ENCODE measurements at regions not wholly inside any gene's neighbourhood (a gene's known extent, or its start where the extent isn't known, plus 50 kb on each side); places are given as distances from the start of the nearest gene placed in this dataset.

DNA sequence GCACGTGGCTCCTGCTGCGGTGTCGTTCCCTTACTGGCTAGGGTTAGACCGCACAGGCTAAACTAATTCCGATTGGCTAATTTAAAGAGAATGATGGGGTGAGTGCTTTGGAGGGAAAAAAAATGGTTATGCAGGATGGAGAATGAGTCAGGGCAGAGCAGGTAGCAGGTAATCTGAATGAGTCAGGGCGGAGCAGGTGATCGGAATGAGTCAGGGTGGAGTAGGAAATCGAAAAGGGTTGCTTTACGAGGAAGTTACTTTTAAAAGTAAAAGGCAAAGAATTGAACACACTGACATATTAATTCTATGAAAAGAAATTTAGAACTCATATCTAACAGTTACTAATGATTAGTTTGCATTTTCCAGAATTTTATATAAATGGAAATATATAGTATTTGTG, 335.5 kb downstream of the FOXO1 start:
- TF ChIP-seq, protein P1, sequence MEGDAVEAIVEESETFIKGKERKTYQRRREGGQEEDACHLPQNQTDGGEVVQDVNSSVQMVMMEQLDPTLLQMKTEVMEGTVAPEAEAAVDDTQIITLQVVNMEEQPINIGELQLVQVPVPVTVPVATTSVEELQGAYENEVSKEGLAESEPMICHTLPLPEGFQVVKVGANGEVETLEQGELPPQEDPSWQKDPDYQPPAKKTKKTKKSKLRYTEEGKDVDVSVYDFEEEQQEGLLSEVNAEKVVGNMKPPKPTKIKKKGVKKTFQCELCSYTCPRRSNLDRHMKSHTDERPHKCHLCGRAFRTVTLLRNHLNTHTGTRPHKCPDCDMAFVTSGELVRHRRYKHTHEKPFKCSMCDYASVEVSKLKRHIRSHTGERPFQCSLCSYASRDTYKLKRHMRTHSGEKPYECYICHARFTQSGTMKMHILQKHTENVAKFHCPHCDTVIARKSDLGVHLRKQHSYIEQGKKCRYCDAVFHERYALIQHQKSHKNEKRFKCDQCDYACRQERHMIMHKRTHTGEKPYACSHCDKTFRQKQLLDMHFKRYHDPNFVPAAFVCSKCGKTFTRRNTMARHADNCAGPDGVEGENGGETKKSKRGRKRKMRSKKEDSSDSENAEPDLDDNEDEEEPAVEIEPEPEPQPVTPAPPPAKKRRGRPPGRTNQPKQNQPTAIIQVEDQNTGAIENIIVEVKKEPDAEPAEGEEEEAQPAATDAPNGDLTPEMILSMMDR (tag by site-specific recombination; IDR thresholded peaks at IDR 0.05), result no peak
- TF ChIP-seq SP2 (tag by site-specific recombination; IDR thresholded peaks at IDR 0.05) (no peak), ZNF248 (tag by site-specific recombination; IDR thresholded peaks at IDR 0.05) (no peak), ZNF596 (tag by site-specific recombination; IDR thresholded peaks at IDR 0.05) (no peak), ZEB2 (tag by site-specific recombination; IDR thresholded peaks at IDR 0.05) (no peak), GLI4 (tag by site-specific recombination; IDR thresholded peaks at IDR 0.05) (no peak), TRIM28 (IDR thresholded peaks at IDR 0.05; ENCODE audit: borderline replicate concordance, low read length) (no peak), ZNF561 (tag by site-specific recombination; IDR thresholded peaks at IDR 0.05; ENCODE audit: borderline replicate concordance) (no peak), ZNF423 (tag by site-specific recombination; IDR thresholded peaks at IDR 0.05) (no peak)
- TF ChIP-seq, protein P2, sequence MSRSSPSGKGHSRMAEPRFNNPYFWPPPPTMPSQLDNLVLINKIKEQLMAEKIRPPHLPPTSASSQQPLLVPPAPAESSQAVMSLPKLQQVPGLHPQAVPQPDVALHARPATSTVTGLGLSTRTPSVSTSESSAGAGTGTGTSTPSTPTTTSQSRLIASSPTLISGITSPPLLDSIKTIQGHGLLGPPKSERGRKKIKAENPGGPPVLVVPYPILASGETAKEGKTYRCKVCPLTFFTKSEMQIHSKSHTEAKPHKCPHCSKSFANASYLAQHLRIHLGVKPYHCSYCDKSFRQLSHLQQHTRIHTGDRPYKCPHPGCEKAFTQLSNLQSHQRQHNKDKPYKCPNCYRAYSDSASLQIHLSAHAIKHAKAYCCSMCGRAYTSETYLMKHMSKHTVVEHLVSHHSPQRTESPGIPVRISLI (tag by site-specific recombination; IDR thresholded peaks at IDR 0.05), result no peak
- TF ChIP-seq, protein P3, sequence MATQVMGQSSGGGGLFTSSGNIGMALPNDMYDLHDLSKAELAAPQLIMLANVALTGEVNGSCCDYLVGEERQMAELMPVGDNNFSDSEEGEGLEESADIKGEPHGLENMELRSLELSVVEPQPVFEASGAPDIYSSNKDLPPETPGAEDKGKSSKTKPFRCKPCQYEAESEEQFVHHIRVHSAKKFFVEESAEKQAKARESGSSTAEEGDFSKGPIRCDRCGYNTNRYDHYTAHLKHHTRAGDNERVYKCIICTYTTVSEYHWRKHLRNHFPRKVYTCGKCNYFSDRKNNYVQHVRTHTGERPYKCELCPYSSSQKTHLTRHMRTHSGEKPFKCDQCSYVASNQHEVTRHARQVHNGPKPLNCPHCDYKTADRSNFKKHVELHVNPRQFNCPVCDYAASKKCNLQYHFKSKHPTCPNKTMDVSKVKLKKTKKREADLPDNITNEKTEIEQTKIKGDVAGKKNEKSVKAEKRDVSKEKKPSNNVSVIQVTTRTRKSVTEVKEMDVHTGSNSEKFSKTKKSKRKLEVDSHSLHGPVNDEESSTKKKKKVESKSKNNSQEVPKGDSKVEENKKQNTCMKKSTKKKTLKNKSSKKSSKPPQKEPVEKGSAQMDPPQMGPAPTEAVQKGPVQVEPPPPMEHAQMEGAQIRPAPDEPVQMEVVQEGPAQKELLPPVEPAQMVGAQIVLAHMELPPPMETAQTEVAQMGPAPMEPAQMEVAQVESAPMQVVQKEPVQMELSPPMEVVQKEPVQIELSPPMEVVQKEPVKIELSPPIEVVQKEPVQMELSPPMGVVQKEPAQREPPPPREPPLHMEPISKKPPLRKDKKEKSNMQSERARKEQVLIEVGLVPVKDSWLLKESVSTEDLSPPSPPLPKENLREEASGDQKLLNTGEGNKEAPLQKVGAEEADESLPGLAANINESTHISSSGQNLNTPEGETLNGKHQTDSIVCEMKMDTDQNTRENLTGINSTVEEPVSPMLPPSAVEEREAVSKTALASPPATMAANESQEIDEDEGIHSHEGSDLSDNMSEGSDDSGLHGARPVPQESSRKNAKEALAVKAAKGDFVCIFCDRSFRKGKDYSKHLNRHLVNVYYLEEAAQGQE (tag by site-specific recombination; IDR thresholded peaks at IDR 0.05), result no peak
